Pons (tissue), 1 donor: ENCODE measurements at regions not wholly inside any gene's neighbourhood (a gene's known extent, or its start where the extent isn't known, plus 50 kb on each side); places are given as distances from the start of the nearest gene placed in this dataset.

Experiments used
- DNase-seq: peaks from one replicate; pipeline ENCODE4 v3.0.0-alpha.2; 2016; ENCODE audit warnings: low spot score

DNA sequence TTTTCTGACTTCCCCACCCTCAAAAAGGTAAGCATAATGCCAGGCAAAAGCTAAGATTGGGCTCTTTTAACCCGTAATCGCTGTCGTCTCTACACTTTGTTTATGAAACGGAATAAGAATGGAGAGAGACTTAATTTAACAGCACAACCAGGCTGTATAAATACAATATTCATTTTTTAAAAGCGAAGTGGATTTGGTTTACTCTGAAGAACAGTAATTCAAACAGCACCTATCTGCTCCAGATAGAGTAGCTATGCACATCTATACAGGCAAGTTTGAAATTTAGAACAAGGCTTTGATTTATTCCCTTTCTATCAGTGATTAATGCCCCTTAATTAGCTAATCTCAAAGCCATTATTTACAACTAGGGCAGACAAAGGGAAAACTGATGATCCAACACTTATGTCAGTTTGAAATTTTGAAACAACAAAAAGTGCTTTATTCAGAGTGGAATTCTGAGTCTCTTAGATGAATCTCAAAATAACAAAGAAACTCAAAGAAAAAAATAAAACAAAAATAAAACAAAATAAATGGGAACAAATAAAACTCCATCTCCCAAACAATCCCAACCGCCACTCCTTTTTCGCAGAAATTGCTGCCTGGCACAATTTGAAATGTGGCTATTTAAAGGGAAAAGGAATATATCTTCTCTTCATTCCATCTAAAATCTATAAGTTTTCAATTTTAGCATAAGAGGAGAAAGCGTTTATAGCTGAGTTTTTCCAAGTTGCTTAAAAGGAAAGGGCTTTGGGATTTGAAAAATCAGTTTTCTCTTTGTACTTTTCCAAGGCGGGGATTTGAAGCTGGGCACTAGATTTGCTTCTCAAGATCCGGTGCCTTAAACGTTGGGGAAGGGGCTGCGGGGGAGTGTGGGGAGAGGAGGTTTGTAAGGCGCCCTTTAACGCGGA lies 298.6 kb downstream of the PARP8 start:
- peak; percentile 30 for DNase-seq

DNA sequence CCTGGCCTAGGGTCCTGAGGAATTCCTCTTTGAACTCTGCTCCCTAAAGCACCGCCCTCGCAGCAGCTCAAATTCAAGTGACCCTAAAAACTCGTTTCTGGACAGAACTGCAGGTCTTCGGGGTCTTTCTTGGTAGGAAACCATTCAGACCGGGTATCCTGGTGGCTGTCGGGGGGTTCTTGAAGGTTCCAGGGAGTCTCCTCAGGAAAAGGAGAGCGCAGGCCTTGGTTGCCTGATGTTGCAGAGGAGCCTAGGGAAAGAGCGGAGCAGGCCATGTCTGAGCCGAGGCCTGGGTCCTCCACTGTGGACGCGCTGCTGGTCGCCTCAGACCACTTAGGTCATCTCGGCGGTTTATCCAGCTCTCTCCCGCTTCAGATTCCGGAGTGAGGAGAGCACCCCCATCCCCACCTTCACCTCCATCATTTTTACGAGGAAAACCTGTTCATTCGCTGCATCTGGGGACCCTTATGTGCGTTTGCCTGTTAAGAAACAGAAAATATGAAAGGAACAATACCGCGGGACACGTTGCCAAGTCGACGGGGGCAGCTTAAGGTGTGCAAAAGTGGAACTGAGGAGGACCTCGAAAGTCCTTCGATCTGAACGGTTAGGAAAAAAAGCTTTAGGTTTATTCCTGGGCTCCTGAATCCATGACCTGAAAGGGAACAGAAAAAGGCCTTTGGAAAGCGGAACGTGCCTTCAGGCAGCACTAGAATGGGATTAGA lies 299.4 kb downstream of the PARP8 start:
- DNase-seq = no peak

DNA sequence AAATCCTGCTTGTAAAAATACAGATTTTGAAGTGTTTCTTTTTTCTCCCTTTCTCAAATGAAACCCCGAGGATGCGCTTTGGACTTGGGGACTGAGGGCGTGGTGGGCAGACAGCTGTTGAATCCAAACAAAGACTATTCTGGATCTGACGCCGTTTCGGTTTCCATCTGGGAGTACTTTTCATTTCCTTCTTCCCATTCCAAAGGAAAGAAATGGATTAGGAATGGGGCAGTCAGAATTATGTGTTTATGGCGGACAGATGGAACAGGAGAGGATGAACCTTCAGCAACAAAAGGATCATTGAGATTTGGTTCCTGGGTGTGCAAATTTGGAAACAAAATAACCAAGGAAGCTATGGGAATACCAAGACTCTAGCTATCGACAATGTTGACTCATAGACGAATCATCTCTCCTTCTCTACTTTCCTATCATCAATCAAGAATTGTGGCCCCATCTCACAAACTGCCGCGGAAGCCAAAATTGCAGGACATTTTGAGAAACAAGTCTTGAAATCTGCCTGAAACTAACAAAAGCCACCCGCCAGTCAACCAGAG lies 300.6 kb downstream of the PARP8 start:
- DNase-seq = peak; percentile 7

DNA sequence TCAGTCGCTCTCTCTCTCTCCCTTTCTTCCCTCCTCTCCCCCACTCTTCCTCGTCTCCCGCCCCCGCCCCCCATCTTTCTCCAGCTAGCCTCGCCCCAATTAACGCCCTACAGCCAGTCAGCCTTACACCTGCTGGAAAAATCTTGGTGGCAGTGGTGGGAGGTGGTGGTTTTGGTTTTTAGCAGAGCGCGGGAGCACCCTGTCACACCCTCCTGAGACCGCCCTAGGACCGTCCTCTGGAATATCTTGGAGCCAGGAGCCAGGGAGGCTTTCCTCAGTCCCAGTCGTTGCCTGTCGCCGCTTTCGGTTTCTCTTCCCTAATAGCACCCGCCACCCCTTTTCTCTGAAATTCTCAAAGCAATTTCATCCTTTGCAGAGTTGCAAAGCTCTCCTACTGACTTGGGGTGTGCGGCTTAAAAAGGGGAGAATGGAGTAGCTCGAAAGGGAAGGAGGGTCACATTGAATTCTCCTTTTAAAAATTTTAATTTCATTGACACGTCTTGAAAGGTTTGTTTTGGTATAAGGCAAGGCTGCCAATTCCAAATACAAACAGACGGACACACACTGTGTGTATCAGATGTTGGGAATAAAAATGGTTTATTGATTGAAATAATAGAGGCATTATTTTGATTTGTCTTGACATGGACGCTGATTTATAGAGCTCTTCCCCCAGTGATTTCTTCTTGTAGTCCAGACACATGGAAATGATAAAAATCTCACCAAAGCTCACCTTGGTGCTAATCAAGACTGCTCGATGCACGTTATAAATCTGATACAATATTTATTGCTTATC lies 301.3 kb downstream of the PARP8 start:
- peak; percentile 32 for DNase-seq

DNA sequence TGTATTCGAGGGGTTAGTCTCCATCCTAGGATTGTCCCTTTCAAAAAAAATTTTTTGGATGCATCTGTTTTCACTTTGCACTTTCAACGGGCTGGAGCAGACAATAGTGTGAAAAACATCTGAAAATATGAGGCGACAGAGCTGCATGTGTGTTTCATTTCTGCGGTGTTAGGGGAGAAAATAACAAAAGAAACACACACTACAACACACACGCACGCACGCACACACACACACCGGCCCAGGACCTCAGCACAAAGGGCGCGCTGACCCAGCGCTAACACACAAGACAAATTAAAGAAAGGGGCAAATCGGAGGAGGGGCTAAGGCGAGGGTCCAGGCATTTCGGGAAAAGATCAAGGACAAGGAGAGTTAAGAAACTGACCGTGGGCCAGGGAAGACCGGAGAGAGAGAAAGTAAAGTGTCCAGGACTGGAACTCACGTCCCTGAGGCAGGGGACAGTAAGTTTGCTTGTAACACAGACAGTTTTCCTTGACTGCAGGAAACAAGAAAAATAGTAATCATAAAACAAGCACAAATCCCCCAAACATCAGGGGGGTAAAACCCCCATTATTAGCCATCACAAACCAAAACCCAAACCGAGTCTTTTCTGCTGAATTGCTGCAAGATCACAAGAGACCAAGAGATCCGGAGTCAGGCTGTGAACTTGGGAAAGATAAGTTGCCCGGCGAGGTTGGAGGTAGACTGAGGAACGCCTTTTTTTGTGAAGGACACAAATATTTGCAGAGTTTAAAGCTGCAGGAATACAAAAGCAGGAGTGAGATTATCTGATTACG lies 302.1 kb downstream of the PARP8 start:
- no peak for DNase-seq

DNA sequence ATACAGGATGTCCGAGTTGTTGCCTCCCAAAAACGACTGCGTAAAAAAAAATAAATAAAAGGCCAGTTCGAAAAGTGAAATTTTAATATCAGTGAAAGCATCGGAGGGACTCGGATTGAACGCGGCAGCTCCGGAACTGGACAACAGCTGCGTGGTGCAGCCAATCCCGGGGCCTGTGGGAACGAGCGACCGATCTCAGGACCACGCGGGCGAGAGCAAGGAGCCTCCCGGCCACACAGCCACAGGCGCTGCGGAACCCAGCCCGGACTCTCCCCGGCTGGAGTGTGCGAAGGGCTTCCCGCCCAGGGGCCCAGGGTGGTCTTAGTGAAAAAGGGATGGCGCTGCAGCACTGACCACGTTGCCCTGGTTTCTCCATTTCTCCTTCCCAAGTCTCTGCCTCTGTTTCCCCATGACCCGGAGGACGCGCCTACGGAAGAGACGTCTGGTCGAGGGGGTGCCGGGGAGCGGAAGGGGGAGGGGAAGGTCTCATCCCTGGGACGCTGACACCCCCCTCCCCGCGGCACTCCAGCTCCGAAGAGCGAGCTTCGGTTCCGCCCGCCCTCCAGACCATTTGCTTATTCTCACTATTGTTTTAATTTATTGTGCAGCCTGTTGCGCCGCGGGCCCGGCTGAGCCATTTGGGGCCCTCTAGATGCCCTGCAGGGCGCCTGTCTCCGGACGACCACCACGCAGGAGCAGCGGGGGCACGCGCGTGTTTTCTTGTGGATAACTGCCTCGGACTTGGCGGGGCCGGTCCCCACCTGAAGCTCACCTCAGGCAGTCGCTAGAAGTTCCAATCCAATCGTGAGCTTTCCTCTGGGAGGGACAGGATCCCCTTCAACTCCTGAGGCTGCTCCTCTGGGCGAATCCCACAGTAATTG lies 303.0 kb downstream of the PARP8 start:
- no peak for DNase-seq

DNA sequence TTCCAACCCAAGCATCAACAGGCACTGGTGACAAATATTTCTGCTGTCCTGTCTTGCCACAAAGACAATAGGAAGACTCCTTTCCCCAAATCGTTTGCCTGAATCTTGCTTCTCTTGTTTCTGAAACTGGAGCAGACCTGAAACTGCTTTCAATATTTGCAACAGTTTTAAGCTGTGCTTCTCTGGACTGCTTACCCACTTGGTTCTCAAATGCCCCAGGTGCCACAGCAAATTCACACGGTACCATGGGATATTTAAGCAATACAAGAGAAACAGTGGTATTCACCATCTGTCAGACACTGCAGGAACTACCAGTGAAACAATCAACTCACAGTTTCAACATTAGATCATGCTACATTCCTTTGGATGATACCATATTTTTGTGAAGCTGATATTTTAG lies 309.4 kb downstream of the PARP8 start:
- DNase-seq = no peak

DNA sequence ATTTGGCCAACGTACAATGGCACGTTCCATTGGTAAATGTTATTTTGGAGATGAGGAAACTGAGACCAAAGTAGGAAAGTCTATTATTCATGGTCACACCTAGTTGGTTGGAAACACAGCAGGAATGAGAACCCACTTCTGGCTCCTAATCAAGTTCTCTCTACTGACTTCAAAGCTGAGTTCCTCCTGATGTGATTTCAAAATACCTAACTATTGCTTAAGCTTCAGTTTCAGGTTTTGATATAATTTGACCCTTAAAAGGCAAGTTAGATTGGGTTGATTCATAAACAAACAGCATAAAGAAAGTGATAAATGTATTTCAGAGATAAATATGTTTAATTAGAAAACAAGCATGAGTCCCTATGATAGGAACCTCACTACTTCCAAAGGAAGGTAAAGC lies 312.5 kb downstream of the PARP8 start:
- DNase-seq = no peak

DNA sequence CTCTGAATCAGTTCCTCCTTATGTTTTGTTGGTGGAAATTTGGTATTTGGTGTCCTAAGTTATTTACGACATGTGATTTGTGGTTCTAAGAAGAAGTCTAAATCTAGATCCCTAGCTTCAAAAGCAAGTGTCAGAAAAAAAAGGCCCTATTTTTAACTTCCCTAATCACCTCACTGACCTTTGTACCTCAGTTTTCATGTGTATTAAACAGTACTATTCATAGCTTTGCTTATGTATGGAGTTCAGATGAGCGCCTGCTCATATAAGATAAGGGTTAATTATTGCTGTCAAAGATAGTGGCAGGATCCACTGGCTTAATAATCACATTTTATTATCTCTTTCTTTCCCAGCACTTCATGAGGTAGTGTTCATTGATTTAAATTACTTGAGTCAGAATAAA lies 318.2 kb downstream of the PARP8 start:
- no peak for DNase-seq

DNA sequence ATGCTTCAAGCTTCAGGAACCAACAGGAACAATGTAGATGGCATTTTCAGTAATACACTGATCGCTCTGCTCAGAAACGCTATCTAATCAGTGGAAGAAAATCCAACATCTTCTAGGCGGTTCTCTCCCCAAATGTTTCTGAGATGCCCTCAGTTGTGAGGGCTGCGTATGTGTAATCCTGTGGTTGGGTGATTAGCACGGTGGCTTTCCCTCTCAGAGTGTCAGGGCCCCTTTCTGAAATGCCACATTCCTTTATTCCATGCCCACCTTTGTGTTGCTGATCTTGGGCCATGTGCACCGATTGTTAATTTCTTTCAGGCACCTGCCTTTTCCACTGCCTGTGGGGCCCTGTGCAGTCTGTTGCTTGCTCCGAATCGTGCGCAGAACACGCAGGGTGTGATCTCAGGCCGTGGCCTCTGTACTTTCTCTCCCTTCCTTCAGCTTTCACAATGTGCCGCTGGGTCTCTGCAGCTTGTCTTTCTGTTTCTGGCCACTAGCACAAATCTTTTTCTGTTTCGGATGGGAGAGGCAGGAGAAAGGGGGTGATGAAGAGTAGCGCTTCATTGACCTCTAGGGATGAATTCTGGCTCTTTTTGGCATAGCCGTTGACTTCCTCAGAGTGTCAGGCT lies 324.0 kb downstream of the PARP8 start:
- no peak for DNase-seq

DNA sequence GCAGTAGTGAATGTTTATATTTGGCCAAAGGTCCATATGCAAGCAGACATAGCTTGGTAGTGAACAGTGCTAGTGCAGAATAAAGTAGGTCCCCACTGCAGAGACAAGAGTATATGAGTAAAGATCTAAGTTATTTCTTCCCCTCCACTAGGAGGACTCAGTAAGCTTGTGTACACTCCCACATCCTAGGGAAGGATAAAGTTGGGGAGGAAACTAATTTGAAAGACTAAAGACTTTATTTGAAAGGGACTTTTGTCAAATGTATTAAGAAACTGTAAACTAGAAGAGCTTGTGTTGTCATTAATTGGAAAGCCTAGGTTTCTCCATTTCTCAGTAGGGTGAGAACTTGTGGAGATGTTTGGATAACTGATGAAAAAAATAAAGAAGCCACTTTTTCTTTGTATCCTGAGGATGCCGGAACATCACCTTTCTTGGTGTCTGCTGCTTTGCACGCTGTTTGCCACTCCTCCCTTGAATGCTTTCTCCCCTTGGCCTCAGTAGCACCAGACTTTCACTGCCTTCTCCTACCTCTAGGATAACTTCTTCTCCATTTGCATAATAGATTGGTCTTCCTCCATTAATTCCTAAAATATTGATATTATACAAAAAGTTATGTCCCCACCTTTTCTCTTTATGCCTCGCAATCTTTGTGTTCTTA lies 329.0 kb downstream of the PARP8 start:
- no peak for DNase-seq

DNA sequence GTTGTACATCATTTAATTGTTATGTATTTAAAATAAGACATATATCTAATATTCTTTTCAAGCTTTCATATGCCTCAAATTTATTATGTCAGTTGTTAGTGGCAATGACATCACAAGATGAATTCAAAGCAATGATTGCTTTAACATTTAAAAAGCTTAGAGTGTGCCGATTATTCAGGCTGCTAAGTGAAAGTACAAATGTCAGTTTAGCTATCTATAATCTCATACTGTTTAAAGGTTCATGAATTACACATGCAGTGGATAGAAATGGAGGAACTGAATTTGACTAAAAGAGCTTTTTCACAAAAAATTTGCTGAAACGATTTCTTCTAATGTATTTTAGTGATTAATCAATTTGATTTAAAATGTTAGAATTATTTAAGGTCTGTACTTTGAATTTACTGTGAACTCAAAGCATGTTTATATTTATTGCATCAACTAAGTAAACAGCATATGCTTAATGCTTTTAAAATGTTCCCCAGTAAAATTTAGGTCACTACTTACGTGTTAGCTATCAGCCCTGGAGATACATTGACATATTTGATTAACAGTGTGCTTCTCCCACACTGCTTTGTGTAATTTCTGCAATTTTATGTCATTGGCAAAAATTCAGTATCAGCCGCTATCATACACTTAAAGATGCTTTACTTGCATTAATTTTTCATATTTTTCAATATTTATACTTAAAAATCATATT lies 334.9 kb downstream of the PARP8 start:
- DNase-seq = no peak

DNA sequence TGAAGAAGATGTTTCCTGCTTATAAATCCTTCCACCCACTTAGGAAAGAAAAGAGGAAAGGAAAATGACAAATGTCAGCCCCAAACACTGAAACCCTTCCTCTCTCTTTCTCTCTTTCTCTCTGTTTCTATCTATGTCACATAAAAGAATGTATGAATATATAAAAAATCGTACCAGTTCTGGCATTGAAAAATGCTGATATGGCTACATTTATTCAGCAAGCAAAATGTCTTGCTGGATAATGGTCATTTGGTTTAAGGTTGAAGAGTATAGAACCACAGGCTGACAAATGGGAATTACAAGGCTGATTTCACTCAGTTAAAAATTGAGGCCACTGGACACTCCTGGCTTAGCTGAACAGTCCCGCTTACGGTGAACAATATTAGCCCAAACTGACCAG lies 335.9 kb downstream of the PARP8 start:
- DNase-seq = no peak

DNA sequence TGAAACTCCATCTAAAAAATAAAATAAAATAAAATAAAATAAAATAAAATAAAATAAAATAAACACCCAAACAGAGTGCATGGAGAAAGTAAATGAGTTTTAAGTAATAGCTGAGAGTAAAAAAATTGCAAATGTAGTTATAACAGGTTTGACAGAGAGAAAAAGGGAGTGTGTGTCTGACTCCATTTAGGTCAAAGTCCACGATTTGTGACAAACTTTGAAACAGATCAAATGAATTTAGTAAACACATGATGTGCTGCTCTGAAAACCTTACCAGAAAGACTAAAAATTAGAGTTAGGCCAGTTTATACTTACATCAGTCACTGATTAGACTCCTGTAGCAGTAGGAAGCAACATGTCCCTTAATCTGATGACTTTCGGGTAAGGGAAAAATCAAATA lies 346.6 kb downstream of the PARP8 start:
- no peak for DNase-seq

DNA sequence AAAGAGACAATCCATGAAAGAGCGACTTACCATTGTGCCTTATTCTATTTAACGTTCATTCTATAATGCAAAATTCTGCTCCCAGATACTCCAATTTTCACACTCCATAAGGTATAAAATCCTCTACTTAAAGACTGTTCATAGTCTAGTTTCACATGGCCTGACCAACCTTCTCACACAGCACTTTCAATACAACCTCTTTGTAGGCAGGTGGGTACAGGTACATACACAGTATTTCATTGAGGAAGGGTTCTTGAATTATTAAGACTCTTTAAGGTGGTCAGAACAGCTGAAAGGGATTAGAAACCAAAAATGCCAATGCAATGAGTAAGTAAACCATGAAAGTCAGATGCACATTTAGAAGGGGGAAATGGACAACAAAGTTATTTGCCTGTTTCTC lies 352.0 kb downstream of the PARP8 start:
- DNase-seq = no peak

DNA sequence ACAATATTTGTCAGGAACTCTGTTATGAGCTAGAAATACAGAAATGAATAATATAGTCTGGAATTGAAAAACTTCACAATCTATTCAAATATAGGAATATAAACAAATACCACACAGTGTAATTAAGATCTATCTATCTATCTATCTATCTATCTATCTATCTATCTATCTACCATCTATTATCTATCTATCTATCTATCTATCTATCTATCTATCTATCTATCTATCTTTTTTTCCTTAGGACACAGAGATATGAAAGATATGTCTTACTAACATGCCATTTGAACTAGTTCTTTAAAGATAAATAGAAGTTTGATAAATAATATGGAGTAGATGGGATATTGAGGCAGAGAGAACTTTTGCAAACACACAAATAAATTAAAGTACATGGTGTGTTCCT lies 357.8 kb downstream of the PARP8 start:
- DNase-seq = no peak

DNA sequence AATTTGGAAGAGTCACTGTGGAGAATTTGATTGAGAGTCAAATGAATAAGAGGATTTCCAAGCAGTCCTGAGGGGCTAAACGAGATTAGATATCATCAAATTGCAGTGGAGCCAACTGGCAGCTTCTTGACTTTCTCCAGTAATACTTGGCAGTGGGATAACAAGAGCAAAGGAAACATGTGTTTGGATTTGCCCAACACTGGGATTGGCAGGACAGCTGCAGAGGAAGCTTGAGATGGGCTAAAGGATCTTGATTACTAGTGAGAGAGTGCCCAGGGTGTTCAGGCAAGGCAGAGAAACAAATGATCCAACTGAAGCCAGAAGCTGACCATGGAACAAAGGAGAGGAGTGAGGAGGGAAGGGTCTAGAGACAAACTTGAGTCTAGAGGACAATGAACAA lies 356.0 kb upstream of the ISL1 start:
- no peak for DNase-seq

DNA sequence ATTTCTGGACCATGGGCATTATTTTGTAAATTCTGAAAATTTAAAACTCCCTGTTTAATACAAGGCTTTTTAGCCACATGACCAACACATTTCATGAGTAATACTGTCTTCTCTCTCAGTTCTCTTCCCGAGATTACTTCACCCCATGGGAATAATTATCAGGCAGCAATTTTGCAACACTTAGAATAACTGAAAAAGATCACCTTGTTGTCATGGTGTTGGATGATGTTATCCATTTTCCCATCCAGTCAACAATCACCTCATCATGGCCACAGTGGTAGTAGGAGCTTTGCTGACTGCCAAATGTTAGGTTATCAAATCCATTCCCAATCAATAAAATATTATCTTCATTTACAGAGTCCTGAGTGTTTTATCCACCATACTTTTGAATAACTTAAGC lies 354.9 kb upstream of the ISL1 start:
- DNase-seq = no peak

DNA sequence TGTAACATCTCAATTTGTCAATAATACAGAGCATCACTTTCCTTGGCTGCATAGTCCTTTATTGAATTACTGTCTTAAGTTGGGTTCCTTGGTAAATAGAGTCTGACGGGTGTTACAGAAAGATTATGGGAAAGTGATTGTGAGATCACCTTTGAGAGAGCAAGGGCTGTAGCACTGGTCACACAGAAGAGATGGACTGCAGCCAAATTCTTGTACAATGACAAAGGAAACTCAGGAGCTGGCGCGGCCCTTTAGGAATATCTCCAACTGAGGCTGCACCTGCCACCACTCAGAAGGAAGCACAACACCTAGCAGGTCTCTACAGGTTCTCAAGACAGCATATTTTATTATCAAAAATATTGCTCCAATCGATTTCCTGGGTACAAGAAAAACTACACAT lies 350.0 kb upstream of the ISL1 start:
- no peak for DNase-seq
